ENCODE measurements at regions not wholly inside any gene's neighbourhood (a gene's known extent, or its start where the extent isn't known, plus 50 kb on each side); places are given as distances from the start of the nearest gene placed in this dataset.

DNA sequence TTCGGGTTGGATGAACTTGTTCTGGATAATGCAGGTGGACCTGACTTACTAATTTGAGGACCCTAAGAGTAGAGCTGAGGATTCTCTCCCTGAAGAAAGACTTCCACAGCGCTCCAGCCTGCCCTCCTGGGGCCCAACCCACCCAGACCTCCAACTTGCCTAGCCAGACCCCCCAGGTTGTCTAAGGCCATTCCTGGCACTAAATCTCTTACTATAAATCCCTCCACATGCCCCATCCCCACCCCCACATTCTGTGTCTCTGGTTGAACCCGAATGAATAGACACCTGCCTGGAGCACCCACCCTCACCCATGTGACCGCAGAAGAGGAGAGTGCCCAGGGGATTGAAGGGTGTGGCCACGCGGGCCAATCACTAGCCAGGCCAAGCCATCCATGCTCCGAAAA, 1480.0 kb downstream of the TBC1D22A start:
- DNase-seq (ENCODE audit: low read depth in 2 of 2) = no peak

DNA sequence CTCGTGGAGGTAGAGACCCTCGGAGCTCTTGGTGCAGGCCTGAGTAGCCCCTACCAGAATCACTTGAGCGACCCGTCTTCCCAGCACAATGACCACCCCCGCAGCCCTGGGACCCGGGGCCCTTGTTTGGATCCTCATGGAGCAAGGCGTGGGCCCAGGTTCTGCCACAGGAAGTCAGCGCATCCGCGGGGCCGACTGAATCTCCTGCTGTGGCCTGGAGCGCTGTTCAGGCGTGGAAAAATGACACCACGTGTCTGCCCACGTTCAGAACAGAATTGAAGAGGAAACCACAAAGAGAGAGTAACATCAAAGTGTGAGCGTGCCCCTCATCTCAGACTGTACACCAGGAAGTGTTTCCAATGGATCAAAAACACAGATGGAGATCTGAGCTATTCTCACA, 1479.2 kb downstream of the TBC1D22A start:
- no peak for DNase-seq (ENCODE audit: low read depth in 2 of 2)

DNA sequence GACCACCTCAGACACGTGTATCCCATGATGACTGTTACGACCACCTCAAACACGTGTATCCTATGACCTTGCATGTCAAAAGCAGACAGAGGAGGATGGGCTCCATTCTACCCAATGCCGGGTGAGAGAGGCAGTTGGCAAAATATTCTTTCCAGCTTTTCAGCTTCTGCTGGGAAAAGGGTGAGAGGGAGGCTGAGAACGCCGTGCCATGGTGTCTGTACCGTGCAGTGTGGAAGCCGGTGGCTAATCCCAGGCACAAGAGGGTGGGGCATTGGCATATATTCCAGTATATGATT, 1478.4 kb downstream of the TBC1D22A start:
- no peak for DNase-seq (ENCODE audit: low read depth in 2 of 2)

DNA sequence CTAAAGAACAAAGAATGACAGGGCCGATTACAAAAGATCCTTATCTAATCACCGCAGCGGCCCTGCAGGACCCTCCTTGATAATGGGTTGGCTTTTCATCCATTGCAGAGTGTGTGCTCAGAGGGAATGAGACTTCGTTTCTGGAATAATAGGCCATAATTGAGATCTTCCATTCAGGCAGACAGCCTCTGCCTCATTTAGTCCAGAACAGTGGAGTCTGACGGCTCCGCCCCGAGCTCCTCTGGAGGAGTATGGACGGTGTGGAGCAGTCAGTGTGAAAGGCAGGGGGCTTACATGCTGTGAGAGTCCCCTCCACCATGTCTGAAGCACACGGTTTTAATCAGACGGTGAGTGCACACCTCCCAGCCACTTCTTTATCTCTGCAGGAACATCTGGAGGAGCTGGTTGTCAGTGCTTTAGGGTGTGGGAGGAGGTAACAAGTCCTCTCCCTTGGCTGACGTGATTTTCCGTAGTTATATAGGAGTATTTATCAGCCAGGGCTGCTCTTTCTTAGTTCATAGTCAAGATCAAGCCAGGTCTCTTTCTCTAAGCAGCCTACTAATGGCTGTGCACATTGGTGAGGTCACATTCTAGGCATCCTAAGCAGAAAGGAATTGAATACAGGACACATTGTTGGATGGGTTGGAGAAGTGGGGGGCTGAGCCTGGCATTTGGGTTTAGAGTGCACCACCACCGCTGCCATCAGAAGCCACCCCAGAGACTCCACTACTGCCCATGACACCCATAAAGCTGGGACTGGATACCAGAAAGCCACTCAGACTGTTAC, 1477.9 kb downstream of the TBC1D22A start:
- no peak for DNase-seq (ENCODE audit: low read depth in 2 of 2)

DNA sequence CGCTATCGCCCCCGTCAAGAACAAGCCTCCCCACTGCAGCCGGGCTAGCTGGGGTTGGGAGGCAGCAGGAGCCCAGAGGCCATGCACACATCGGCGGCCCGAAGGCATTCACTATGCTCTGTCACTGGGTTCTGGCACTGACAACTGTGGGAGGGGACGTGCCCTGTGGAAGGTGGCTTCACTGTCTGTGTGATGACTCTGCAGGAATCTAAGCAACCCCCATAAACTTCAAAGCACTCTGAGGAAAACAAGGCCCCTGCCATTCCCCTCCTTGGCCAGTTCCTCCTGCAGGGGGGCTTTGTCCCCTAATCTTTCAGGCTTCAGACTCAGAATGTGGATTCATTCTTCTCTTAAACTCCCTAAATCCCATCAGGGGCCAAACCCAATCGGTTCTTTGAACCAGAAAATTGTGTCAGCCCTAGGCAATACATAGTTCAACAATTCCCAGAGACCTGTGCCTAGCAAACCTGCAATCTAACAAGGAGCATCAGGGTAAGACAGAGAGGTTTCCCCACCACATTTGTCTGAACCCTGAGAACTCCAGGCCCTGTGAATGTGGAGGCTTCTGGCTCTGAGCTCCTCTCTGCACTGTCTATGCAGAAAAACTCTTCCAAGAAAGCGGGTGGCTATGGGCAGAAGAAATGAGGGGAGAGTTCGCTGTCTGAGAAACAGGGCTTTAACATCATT, 1477.2 kb downstream of the TBC1D22A start:
- DNase-seq (ENCODE audit: low read depth in 2 of 2) = no peak

DNA sequence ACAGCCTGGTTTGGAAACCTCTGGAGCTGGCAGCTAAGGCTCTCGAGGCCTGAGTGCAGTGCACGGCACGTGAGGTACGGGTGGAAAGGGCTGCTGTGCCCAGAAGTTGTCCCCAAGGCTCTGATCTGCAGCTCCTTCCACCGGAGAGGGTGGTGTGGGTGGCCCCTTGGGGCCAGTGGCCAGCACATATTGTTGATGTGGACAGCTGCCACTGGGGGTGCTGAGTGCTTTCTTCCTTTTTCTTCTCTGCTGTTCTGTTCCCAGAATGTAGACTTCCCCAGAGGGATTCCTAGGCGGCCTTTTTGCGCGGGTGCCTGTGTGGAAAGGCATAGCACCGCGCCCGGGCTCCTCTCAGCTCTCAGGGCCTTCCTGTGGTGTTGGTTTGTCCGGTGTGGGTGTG, 1476.5 kb downstream of the TBC1D22A start:
- no peak for DNase-seq (ENCODE audit: low read depth in 2 of 2)

DNA sequence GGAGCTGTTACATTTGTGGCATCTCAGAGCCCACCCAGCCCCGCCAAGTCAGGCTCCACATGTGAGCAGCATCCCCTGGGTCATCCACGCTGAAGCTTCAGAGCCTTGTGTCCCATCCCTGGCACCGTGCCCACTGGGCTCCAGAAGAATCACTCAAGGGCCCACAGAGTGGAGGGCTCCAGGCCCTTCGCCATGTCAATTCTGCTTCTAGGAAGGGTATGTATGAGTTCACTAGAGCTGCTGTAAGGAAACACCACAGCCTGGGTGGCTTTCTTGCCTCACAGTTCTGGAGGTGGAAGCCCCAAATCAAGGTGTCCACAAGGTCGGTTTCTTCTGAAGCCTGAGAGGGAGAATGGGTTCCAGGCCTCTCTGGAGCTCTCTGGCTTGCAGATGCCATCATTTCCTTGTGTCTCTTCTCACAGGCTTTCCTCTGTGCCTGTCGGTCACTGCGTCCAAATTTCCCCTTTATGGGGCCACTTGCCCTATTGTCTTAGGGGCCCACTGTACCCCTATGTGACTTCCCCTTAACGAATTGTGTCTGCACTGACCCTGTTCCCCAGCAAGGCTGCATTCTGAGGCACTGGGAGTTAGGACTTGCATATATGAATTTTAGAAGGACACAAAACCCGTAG, 1476.0 kb downstream of the TBC1D22A start:
- no peak for DNase-seq (ENCODE audit: low read depth in 2 of 2)

DNA sequence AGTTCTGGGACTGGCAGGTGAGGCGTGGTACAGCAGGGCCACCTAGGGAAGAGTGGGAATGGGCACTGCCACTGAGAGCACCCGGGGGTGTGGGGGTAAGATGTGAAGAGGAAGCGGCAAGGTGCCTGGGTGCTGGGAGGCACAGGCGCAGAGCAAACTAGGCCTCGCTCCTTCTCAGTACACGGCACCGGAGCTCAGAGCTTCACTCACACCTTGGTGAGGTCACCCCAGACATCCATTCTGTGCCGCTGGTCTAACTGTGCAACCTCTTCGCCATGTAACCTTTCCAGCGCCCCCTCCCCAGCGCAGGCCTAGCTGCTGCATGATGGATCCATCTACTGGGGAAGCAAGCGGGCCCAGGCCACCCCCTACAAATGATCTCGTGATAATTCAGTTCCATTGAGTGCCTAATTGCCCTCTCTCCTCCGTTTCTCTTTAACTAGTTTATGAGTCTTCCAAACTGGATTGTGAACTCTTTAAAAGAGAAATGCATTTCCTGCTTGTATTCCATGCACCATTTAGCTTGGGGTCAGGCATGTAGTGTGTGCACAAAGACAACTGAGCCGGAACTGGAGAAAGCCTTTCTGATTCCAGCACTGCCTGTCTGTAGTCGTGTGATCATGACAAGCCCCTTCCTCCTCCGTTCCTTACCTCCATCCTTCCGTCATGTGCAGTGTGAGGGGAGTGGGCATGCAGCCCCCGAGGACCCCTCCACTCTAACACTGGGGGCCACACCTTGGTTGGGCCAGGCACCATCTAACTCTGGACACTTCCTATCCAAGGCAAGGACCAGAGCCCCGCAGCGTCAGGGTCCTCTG, 1475.2 kb downstream of the TBC1D22A start:
- DNase-seq (ENCODE audit: low read depth in 2 of 2) = no peak

DNA sequence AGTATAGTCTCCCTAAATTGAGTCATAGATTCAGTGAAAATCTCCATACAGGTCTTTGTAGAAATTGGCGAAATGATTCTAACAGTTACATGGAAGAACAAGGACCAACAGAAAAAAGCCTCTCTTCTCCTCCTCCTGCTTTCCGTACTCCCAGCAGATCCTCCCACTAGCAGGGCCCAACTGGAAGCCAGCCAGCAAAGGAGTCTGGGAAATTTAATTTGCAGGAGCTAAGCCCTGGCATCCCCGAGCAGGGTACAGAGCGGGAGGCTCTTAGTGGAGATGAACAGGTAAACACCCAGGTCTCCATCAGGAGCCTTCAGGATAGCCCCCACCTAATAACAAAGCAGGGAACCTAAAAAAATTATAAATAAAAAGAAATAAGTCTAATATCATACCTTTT, 1473.8 kb downstream of the TBC1D22A start:
- DNase-seq (ENCODE audit: low read depth in 2 of 2) = no peak

DNA sequence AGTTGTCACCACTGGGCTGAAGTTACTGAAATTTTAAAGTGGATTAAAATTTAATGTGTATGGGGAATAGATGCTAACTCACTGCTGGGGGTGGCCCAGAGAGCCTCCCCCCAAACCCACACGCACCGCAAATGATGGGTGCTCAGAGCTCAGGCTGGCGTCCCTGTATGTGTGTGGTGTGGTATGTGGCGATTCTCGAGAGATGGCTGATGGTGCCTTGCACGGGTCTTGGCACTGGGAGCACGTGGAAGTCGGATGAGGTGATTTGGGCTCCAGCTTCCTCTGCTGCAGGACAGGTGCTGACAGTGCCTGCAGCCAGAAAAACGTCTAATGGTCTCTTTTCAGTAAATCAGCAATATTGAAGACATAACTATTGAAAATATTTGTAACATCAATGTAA, 1473.3 kb downstream of the TBC1D22A start:
- DNase-seq (ENCODE audit: low read depth in 2 of 2) = no peak

DNA sequence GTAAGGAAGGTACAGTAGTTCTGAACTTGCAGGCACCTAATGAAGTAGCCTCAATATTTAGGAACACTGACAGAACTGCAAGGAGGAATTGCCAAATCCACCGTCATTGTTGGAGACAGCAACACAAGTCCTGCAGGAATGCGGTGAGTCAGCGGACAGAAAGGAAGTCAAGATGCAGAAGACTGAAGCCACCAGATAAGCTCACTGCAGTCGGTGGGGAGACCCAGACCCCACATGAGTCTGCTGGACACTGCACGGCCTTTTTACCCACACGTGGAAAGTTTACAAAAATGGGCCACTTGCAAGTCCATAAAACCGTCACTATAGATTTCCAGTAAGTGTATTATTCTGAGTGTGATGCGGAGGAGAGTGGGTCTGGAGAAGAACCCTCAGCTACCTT, 1471.6 kb downstream of the TBC1D22A start:
- no peak for DNase-seq (ENCODE audit: low read depth in 2 of 2)

DNA sequence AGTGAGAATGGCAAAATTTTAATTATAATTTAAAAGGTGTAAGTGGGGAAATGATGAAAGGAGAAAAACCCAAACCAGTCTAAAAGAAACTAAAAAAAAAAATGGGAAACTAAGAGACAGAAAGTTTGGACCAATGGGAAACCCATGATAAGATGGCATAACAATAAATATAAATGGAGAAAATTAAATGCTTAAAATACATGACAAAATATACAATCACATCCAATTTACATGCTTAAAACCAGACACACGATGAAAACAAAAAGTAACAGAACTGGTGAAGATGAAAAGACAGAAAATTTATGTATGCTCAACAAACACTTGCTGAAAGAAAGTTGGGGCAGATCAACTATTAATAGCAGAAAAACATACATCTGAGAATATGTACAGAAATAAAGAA, 1471.1 kb downstream of the TBC1D22A start:
- DNase-seq (ENCODE audit: low read depth in 2 of 2) = no peak

DNA sequence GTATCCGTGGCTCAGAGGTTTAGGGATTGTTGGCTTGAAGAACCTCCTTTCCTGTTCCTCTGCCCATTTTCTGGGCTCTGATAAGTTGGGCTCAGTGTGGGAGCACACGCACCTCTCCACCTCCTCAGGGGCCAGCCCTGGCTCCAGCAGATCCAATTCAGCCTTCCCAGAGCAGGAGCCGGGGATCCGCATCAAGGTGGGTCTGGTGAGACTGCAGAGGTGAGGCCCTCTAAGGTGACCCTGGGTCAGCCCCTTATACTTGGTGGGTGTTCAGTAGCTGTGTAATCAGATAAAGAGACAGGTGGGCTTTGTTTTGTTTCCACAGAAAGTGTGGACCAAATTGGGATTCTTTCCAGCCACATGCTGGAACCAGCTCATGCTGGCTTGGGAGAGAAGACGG, 1466.0 kb downstream of the TBC1D22A start:
- no peak for DNase-seq (ENCODE audit: low read depth in 2 of 2)

DNA sequence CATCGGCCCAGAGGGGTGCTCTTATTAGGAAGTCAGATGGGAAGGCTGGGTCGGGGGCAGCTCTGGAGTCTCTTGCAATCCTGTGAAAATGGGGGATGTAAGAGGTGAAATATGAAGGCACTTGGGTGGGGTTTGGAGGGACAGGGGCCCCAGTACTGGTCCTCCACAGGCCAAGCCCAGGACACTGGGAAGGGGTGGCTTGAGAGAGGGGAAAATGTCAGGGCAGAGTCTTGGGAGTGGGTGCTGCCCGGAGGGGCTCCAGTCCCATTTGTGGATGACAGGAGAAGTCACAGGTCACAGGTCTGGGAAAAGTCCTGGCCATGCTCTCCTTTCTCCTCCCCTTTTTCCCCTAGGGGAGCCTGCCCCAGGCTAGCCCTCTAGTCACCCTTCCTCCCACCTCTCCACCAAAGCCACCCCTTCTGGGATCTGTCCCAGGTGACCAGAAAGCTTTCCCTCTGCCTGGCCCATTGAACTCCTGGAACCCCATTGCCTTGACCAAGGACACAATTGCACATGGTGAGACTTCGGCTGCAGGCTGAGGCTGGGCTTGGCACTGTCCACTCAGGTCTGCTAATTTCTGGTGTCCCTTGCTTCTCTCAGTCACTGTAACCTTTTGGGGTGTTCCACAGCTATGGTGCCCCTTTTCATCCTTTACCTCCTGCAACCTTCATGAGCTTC, 1465.0 kb downstream of the TBC1D22A start:
- DNase-seq (ENCODE audit: low read depth in 2 of 2) = no peak

DNA sequence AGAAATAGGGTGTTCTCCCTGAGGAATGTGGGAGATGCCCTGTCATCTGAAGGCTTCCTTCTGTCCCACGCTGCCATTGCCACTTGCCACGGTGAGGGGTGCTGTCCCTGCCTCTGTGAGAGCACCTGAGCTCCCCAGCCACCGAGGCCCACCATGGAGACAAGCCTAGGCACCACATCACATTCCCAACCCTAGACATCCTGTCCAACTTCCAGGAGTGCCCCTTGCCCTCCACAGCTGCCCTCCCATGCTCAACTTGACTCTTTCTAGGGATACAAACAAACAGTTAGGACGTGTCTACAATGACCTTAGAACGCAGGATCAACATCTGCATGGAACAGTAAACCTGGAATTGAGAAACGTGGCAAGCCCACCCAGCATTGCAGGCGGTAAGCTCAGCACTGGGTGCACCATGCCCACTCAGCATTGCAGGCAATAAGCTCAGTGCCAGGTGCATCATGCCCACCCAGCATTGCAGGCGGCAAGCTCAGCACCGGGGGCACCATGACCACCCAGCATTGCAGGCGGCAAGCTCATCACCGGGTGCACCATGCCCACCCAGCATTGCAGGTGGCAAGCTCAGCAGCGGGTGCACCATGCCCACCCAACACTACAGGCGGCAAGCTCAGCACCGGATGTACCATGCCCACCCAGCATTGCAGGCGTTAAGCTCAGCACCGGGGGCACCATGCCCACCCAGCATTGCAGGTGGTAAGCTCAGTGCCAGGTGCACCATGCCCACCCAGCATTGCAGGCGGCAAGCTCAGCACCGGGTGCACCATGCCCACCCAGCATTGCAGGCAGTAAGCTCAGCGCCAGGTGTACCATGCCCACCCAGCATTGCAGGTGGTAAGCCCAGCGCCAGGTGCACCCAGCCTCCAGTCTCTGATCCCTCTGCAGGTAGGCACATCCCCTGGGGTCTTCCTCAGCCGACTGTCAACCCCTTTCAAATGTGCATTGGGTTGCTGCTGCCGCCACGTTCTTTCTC, 1463.9 kb downstream of the TBC1D22A start:
- no peak for DNase-seq (ENCODE audit: low read depth in 2 of 2)

DNA sequence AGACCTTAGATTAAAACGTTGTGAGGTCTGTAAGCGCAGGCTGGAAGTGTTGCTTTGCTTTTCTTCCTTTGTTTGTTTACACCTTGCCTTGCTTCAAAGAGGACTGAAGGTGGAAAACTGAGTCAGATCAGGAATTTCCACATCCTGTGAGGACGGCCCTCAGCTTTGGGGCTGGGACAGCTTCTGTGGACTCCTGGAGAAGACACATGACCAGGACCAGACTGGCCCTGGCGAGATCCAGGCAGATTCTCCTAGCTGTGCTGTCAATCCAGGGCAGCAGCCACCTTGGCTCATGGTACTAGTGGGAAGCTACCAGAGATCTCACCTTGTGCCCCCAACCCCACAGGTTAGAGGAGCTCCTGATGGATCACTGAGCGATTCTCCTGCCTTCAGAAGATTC, 1461.9 kb downstream of the TBC1D22A start:
- DNase-seq (ENCODE audit: low read depth in 2 of 2) = no peak

DNA sequence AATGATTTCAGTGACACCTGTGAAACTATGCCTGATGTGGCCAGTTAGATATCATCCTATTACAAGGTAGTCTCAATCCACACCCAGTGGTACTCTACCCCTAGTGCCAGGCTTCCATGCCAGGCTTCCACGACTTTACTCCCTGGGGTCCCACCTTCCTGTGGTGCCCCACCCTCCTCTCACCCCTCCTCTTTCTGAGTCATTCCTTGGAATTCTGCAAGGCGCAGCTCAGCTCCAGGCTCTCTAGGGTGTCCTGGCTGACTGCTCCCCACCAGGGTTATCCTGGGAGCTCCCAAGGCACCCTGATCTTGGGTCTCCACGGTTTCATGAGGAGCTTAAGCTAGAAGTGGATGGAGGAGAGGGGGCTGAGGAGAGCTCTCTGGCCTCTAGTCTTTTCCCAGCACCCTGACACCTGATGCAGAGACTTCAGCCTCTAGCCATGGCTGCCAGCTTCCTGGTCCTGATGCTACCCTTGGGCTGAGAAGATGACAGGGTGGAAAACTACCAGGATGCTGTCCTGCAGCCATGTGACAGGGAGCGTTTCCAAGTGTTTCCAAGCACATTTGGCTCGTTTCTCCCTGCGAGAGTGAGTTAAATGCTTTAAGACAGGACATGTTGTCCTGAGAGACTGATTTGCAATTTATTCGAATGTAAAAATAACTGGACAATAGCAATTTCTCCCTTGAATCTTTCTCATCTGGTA, 1461.2 kb downstream of the TBC1D22A start:
- no peak for DNase-seq (ENCODE audit: low read depth in 2 of 2)

DNA sequence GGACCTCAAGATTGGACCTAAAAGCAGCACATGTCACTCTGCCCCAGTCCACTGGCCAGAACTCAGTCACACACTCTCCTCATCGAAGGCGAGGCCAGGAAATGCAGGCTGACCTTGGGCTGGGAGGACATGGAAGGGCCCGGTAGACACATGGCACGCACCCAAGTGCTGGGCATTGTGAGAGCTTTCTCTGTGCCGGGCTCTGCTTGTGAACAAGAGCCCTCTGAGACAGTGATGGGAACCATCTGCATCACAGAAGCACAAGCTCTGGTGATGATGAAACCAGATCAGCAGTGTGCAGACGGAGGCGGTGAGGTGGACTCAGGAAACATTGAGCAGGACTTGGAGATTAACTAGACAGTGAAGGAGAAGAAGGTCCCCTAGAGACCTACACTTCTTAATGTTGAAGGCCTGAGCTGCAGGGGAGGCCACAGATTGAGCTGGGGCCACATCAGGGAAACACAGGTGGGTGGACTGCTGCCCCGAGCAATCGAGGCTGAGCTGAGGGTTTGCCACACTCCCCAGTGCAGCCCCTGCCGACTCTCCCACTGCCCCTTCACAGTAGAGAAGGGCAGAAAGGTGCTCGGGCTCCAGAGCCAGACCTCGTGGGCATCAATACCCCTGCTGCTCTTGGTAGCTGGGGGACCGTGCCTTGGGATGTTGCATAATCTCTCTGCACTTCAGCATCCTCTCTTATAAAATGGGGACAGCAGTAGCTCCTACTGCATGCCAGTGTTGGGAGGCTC, 1460.5 kb downstream of the TBC1D22A start:
- no peak for DNase-seq (ENCODE audit: low read depth in 2 of 2)

DNA sequence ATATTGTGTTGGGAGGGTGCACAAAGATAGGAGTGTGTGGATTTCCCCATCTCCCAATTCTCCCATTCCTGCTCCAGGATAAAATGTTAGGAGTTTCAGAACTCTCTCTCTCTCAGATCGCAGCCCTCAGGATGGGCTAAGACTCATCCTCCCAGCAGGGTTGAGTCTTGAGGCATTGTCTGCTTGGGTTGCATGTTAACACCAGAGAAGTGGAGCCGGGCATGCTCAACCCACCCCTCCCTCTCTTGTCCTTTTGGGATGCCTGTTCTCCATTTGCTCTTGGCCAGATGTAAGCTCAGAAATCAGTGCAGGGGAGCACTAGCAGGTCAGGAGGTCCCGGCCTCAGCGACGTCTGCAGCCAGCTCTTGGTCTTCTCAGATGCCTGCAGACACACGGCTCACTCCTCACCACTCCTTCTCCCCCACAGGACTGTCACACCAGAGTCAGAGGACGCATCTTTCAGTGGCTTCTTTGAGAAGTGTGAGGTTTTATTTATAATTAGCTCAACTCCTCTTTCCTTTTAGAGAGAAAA, 1456.5 kb downstream of the TBC1D22A start:
- no peak for DNase-seq (ENCODE audit: low read depth in 2 of 2)

Data from dermis microvascular lymphatic vessel endothelial cell (primary cell).